Tibial nerve (tissue), 3 donors: ENCODE measurements at regions not wholly inside any gene's neighbourhood (a gene's known extent, or its start where the extent isn't known, plus 50 kb on each side); places are given as distances from the start of the nearest gene placed in this dataset.

Experiments
- EP300 ChIP-seq, 2 donors: sonication (generic); formaldehyde crosslinking; IDR thresholded peaks; one replicate each; pipeline ENCODE4 v1.6.1; 2017; ENCODE audit warnings: antibody characterized with exemption in 2 of 2, mild to moderate bottlenecking in 1 of 2
- POLR2A ChIP-seq, 2 donors: fragments of 450-650 bp; IDR thresholded peaks; one replicate each; pipeline ENCODE4 v1.6.1; 2017; ENCODE audit warnings: antibody characterized with exemption in 2 of 2, mild to moderate bottlenecking in 2 of 2, moderate library complexity in 2 of 2

DNA sequence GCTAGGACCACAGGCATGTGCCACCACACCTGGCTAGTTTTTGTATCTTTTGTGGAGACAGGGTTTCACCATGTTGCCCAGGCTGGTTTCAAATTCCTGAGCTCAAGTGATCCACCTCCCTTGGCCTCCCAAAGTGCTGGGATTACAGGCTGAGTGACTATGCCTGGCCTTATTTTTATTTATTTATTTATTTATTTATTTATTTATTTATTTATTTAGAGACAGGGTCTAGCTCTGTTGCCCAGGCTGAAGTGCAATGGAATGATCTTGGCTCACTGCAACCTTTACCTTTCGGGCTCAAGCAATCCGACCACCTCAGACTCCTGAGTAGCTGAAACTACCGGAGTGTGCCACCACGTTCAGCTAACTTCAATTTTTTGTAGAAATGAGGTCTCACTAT, 117.0 kb upstream of the MAX start:
- TF ChIP-seq EP300 (IDR thresholded peaks at IDR 0.05) (no peak), POLR2A (IDR thresholded peaks at IDR 0.05) (no peak)
